AG09309 (cell line): ENCODE measurements at regions not wholly inside any gene's neighbourhood (a gene's known extent, or its start where the extent isn't known, plus 50 kb on each side); places are given as distances from the start of the nearest gene placed in this dataset.

Source experiments
- DNase-seq: peaks from one replicate; pipeline ENCODE4 v3.0.0-alpha.2; 2010; ENCODE audit warnings: low read depth
- H3K4me3 ChIP-seq: 2 replicates; pipeline ENCODE4 v1.5.1; 2011; ENCODE audit warnings: mild to moderate bottlenecking, low read depth, low read length, moderate library complexity; ENCODE audit not compliant: control insufficient read depth
- TF ChIP-seq, protein P1 (sequence below): IDR thresholded peaks from 2 replicates; pipeline ENCODE4 v1.5.1; 2011; ENCODE audit warnings: mild to moderate bottlenecking, low read depth, low read length, inconsistent platforms; ENCODE audit not compliant: insufficient read depth, control insufficient read depth; ENCODE audit errors: missing control alignments

DNA sequence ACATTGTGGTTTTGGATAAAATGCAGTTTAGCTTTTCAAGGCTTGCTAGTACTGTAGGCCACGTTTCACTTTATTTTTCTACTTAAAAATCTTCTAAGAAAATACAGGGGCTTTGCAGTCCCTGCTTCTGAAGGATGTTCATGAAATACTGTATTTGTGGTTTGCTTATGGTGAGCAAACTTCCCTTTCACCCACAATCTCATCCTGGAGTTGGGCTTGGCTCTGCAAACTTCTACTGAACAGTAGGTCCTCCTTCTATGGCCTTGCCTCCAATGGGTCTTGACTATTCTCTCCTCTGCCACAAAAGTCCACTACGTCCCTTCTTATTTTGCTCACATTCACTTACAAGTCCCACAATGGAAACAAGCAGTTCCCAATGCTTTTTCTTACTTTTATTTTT, 502.7 kb upstream of the KLF4 start:
- TF ChIP-seq, protein P1, sequence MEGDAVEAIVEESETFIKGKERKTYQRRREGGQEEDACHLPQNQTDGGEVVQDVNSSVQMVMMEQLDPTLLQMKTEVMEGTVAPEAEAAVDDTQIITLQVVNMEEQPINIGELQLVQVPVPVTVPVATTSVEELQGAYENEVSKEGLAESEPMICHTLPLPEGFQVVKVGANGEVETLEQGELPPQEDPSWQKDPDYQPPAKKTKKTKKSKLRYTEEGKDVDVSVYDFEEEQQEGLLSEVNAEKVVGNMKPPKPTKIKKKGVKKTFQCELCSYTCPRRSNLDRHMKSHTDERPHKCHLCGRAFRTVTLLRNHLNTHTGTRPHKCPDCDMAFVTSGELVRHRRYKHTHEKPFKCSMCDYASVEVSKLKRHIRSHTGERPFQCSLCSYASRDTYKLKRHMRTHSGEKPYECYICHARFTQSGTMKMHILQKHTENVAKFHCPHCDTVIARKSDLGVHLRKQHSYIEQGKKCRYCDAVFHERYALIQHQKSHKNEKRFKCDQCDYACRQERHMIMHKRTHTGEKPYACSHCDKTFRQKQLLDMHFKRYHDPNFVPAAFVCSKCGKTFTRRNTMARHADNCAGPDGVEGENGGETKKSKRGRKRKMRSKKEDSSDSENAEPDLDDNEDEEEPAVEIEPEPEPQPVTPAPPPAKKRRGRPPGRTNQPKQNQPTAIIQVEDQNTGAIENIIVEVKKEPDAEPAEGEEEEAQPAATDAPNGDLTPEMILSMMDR: no peak
- H3K4me3 ChIP-seq: no peak overlapping the region
- no peak for DNase-seq

DNA sequence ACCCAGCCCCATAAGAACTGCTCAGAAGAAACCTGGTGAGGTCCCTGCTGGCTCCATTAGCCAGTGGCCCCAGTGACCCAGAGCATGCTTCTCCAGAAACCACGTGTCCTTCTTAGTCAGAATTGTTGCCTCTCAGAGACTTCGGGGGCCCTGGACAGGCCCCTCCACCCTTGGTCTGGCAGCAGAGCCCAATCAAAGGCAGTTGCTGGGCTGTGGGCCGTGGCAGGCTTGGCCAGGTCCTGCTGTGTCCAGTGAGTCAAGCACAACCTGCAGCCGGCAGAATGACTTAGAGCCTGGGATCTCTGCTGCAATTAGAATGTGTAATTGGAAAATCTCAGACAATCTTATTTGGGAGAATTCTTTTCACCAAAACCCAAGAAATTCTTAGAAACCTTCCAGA, 502.0 kb upstream of the KLF4 start:
- no peak for DNase-seq
- H3K4me3 ChIP-seq: no peak overlapping the region
- TF ChIP-seq, protein P1: no peak

DNA sequence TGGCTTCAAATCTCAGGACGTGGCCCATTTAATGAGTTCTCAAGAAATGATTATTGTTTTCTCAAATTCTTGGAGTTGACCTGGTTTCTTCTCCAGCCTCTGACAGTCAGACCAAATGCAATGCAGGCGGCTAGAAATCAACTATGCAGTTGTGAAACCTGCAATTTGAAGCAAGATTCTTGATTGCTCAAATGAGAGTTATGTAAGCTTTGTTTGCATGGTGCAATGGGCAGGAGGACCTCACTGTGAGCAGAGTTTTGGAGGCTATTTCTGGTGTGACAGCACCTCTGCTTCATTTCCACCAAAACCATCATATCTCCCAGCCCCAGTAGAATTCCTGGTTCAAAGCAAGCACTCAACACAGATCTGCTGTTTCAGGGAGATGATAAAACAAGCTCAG, 500.0 kb upstream of the KLF4 start:
- TF ChIP-seq, protein P1: no peak
- DNase-seq: peak; percentile 73
- no peak overlapping the region for H3K4me3 ChIP-seq

DNA sequence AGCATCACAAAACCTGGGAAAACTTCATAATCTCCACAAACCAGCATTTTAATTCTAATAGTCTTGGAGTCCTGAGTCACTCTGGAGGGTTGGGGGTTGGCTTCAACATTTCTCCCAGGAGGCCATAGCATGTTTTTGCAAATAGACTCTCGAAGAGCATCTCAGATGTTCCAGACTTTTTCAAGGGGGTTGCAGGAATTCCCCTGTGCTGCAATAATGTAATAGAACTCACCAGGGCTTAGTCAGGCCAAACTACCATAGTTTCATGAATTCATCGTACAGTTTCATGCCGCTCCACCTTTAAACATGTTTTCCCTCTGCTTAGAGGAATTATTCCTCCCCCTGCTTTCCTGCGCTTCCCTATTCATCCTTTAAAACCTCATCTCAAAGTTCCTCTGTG, 499.5 kb upstream of the KLF4 start:
- no peak for DNase-seq
- TF ChIP-seq, protein P1: no peak
- H3K4me3 ChIP-seq: no peak overlapping the region

DNA sequence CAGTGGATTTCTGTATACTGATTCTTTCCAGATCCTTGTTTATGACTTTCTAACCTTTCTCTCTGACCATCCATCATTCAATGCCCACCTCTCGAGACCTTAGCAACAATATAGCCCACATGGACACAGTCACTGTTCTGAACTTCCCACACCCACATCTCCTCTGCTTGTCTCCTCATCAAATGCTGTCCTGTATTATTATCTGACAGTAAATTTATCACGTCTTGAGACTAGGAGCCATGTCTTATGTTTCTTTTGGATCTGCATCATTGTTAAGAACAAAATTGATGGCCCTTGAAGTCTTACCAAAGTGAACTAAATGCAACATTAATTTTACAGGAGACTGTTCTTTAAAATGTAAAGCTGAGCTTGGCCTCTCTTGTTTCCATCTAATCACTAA, 495.4 kb upstream of the KLF4 start:
- DNase-seq: no peak
- H3K4me3 ChIP-seq: no peak overlapping the region
- TF ChIP-seq, protein P1: no peak

DNA sequence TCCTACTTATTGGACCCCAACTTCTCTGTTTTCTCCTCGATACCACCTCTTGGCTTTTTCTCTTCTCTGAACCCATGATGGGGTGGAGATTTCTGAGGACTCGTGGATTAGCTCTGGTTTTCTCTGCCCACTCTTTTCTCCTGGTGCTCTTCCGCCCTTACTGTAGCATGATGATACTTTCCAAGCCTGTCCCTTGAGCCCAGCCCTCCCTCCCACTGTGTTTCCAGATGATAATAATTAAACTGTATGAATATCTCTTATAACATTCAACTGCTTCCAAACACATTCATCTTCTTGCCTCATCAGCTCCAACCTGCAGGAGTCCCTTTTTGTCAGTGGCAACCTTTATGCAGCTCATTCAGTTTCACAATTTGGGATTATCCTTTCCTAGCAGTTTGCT, 494.2 kb upstream of the KLF4 start:
- no peak overlapping the region for H3K4me3 ChIP-seq
- TF ChIP-seq, protein P1: no peak
- DNase-seq: no peak

DNA sequence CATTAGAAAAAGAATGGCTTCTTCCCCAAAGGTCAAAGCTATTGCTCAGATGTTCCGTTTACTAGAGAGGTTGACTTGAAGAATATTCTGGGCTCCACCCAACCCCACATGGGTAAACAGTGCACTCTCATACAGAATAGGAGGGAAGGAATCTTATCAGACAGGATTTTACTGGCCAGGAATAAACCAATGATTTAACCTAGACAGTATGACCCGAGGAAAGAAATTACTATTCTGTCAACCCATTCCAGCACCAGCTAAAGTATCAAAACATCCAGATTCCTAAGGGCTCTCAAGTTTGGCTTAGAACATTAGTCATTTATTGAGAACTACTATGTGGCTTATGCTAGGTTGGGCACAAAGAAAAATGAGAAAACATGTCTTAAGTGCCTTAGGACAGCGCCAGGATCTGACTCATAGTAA, 493.6 kb upstream of the KLF4 start:
- H3K4me3 ChIP-seq: no peak overlapping the region
- TF ChIP-seq, protein P1: no peak
- peak; percentile 33 for DNase-seq
